HG02970 (cell line): ENCODE measurements at regions not wholly inside any gene's neighbourhood (a gene's known extent, or its start where the extent isn't known, plus 50 kb on each side); places are given as distances from the start of the nearest gene placed in this dataset.
"Not testable (repeated sequence)": the region's sequence is repeated elsewhere in the genome, so short reads cannot be mapped to it uniquely, and the experiment has no call there.

Source experiments
- ATAC-seq: cut with Tn5 transposase; IDR thresholded peaks from one replicate; pipeline ENCODE4 v1.9.1; 2021; ENCODE audit warnings: mild to moderate bottlenecking, moderate library complexity, moderate number of reproducible peaks; ENCODE audit not compliant: unreplicated experiment, low FRiP score

- ATAC-seq, result no peak
Observed at GRCh38 chr11:25159341-25159740, 662.5 kb downstream of the LUZP2 start.

GRCh38 chr11:25163421-25163820 lies 666.6 kb downstream of the LUZP2 start:
- no peak for ATAC-seq

GRCh38 chr11:25180187-25180586 lies 683.3 kb downstream of the LUZP2 start:
- no peak for ATAC-seq

- ATAC-seq, result no peak
Observed at GRCh38 chr11:25183411-25183810, 686.6 kb downstream of the LUZP2 start.

- no peak for ATAC-seq
Observed at GRCh38 chr11:25197515-25197914, 700.7 kb downstream of the LUZP2 start.

- no peak for ATAC-seq
Observed at GRCh38 chr11:25198704-25199103, 701.9 kb downstream of the LUZP2 start.

- ATAC-seq, result no peak
Observed at GRCh38 chr11:25200925-25201324, 704.1 kb downstream of the LUZP2 start.

GRCh38 chr11:25206762-25207161 lies 709.9 kb downstream of the LUZP2 start:
- no peak for ATAC-seq

GRCh38 chr11:25211635-25212254 lies 714.9 kb downstream of the LUZP2 start:
- ATAC-seq, result no peak

- no peak for ATAC-seq
Observed at GRCh38 chr11:25214535-25215176, 717.8 kb downstream of the LUZP2 start.

- no peak for ATAC-seq
Observed at GRCh38 chr11:25218036-25218435, 721.2 kb downstream of the LUZP2 start.

- ATAC-seq, result no peak
Observed at GRCh38 chr11:25225078-25225477, 728.2 kb downstream of the LUZP2 start.

GRCh38 chr11:25242928-25243327 lies 746.1 kb downstream of the LUZP2 start:
- ATAC-seq, result no peak

GRCh38 chr11:25244126-25244525 lies 747.3 kb downstream of the LUZP2 start:
- ATAC-seq, result no peak

GRCh38 chr11:25247336-25247735 lies 750.5 kb downstream of the LUZP2 start:
- ATAC-seq, result no peak

- ATAC-seq, result no peak
Observed at GRCh38 chr11:25252854-25253253, 756.0 kb downstream of the LUZP2 start.

GRCh38 chr11:25263861-25264260 lies 767.0 kb downstream of the LUZP2 start:
- not testable (repeated sequence) for ATAC-seq

- no peak for ATAC-seq
Observed at GRCh38 chr11:25271301-25271700, 774.4 kb downstream of the LUZP2 start.

GRCh38 chr11:25272214-25272613 lies 775.4 kb downstream of the LUZP2 start:
- no peak for ATAC-seq

- ATAC-seq, result not testable (repeated sequence)
Observed at GRCh38 chr11:25280821-25281220, 784.0 kb downstream of the LUZP2 start.

GRCh38 chr11:25293166-25293565 lies 796.3 kb downstream of the LUZP2 start:
- ATAC-seq, result no peak

GRCh38 chr11:25298450-25298849 lies 801.6 kb downstream of the LUZP2 start:
- ATAC-seq, result no peak
